ENCODE measurements at regions not wholly inside any gene's neighbourhood (a gene's known extent, or its start where the extent isn't known, plus 50 kb on each side); places are given as distances from the start of the nearest gene placed in this dataset.
A peak's percentile ranks its signal among the peaks of the same experiment; 100 is the strongest.
"Not testable (repeated sequence)": the region's sequence is repeated elsewhere in the genome, so short reads cannot be mapped to it uniquely, and the experiment has no call there.

DNA sequence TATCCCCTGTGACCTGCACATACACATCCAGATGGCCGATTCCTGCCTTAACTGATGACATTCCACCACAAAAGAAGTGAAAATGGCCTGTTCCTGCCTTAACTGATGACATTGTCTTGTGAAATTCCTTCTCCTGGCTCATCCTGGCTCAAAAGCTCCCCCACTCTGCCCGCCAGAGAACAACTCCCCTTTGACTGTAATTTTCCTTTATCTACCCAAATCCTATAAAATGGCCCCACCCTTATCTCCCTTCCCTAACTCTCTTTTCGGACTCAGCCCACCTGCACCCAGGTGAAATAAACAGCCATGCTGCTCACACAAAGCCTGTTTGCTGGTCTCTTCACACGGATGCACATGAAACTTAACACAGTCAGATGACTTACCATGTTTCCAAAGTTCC, 403.8 kb downstream of the TBC1D32 start:
- not testable (repeated sequence) for DNase-seq (ENCODE audit: low read depth in 3 of 3)

DNA sequence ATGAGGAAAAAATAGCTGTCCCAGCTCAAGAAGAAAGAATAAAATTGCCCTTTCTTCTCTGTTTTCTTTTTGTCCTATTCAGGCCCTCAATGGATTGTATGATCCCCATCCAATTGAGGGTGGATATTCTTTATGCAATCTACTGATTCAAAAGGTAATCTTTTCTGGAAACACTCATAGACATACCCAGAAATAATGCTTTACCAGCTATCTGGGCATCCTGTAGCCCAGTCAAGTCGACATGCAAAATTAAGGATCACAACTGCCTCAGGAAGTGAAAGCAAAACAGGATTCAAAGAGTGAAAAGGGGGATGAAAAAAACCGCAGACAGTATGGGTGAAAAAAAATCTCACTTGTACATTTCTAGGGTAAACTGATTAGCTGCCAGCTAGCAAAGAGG, 410.1 kb downstream of the TBC1D32 start:
- DNase-seq (ENCODE audit: low read depth in 3 of 3): no peak

DNA sequence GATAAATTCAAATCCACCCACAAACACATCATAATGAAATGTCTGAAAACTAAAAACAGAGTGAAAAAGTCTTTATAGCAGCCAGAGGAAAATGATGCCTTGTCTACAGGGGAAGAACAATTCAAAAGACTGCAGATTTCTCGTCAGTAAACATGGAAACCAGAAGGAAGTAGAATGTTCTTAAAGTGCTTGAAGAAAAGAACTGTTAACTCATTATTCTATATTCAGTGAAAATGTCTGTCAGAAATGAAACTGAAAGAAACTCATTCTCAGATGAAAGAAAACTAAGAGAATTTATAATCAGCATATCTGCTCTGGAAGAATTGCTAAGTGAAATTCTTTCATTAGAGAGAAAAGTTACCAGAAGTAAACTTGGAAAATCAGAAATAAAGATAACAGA, 416.1 kb downstream of the TBC1D32 start:
- DNase-seq (ENCODE audit: low read depth in 3 of 3): no peak

DNA sequence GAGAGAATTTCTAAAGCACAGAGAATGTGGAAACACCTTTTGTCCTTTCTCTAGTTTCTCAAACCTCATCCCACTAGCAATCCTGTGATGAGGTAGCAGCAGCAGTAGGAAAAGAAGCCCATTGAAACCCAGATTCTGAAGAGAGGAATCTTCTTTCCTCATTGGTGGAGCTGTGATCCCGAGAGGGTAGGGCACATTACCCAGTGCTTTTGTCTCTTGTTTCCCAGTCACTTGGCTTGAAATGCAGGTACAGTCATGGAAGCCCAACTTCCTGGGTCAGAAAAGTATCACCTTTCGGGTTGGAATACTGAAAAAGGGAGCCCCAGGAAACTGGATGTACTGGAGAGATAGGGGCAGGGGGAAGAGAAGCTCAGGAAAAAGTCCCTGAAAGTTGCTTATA, 417.4 kb downstream of the TBC1D32 start:
- DNase-seq (ENCODE audit: low read depth in 3 of 3): no peak

DNA sequence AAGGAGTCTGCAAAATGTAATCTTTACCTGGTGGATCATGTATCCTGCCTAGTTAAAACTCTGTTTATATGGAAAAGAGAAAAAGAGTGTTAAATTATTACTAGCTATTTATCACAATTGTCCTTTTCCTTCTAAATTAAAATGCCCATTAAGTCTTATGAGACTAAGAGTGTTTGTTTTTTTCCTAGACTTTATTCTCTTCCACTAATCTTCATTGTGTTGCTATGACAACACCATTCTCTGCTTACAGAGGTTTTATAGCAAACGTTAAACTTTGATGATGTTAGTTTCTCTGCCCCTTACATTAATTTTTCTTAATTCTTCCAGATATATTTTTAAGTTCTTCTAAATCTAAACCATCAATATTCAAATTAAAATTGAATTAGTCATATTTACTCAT, 420.8 kb downstream of the TBC1D32 start:
- no peak for DNase-seq (ENCODE audit: low read depth in 3 of 3)

DNA sequence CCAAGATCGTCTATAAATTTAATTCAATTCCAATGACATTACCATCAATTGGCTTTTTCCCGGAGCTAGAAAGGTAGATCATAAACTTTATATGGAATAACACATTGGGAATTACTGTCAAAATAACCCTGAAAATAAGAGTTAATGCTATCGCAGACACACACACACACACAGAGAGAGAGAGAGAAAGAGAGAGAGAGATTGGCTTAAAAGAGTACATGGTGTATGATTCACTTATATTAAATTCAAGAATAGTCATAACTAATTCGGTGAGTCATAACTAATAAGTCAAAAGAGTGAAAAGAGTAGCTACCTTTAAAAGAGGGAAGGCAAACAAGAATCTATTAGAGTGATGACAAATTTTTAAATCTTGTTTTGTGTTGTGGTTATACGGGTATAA, 425.5 kb downstream of the TBC1D32 start:
- DNase-seq (ENCODE audit: low read depth in 3 of 3): no peak

DNA sequence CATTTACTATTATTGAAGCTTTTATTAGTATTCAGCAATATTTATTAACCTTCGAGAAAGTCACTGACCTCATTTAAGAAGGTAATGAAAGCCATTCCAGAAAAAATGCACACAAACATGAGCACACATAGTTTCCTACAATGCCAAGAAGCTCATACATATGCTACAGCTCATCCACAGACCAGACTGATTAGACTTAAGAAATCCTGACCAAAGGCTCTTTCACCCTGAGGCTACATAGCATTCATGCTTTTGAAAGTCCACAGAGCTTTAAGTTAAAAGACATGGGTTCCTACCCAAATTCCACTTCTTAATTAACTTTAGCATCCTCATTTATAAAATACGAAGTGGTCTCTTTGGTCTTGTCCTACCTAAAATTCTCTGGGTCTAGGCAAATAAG, 430.4 kb downstream of the TBC1D32 start:
- DNase-seq (ENCODE audit: low read depth in 3 of 3): no peak

DNA sequence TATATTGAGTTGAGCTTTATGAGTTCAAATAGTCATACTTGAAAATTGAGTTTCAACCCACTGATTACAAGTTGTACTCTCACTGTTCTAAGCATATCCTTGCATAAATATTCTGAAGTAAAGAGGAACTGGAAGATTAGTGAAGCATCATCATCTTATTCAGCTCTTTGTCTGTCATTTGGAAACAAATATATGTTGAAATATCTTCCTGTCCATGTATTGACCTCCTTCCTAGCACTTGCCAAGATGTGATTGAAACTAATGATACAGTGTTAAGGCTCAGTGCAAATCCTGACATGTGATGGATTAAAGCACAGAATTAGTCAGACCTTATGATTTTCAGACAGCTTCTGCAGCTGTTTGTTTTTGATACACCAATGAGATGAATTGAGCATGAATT, 434.3 kb downstream of the TBC1D32 start:
- DNase-seq (ENCODE audit: low read depth in 3 of 3): no peak

DNA sequence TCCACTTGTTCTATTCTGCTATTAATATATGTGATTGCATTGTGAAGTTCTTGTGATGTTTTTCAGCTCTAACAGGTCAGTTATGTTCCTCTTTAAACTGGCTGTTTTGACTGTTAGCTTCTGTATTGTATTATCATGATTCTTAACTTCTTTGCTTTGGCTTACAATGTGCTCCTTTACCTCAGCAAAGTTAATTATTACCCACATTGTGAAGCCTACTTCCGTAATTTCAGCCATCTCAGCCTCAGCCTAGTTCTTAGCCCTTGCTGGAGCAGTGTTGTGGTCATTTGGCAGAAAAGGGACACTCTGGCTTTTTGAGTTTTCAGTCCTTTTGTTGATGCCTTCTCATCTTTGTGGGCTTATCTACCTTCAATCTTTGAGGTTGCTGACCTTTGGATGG, 440.2 kb downstream of the TBC1D32 start:
- DNase-seq (ENCODE audit: low read depth in 3 of 3): no peak

DNA sequence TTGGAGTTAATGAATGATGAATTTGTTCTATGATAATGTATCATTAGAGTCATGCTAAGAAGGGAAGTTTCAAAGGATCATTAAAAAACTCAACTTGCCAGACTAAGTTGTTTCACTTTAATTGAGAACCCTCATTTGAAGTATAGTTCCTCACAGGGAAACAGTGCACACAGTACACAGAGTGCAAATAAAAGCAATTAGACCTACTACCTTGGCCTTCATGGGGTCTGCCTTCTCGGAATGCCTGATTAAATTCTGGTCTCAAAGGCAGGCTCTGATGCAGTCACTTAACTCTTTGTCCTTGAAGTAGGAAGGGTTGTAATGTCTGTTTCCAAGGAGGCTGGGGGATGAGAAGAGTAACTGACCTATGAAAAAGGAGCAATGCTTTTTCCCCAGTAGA, 457.3 kb downstream of the TBC1D32 start:
- DNase-seq (ENCODE audit: low read depth in 3 of 3): no peak

DNA sequence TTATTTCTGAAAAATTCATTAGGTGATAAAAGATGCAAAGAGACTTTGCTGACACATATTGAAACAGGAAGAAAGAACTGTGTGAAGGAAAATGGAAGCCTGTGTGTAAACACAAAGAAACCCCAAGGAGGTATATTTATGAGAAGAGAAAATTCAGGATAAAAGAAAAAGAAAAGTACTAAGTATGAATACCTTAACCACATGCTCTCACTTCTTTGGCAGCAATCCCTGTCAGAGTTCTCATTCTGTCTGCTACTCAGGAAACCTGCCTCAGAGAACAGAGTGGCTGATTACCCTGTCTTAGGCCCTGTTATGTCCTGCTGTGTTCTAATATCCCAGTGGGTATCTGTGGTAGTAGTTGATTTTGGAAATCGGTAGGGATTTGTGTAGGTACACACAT, 457.9 kb downstream of the TBC1D32 start:
- DNase-seq (ENCODE audit: low read depth in 3 of 3): no peak

DNA sequence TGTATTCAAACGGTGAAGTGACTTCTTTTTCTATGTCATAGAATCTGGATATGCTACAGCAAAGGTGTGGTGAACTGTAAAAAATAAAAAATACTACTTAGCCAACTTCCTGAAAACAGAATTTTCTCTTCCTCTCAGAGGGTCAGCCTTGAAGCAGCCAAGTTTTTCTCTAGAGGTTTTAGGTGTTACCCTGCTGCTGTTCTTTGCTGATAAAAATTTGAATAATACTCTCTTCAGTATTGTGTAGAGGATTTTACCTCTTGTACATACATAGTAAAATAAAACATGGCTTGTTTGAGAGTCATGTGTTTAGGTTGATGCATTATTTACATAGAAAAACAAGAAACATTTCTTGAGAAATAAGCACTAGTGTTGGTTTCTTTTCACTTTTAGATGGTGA, 458.4 kb downstream of the TBC1D32 start:
- DNase-seq (ENCODE audit: low read depth in 3 of 3): no peak

DNA sequence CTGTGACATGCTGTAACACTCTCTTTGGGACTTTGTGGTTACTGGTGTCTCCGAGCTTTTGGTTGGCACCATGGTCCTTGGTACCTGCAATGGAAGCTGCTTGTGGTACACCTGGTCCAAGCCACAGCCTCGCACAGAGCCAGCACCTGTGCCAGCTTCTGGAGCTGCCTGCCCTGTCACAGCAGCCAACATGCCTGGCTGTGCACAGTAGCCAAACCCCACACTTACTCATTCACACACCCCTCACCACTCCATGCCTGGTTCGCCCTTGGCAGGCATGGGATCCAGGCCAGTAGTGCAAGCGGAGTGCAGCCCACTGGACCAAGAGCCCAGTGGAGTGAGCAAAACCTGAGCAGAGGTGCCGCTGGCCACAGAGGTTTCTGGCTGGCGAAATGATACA, 459.9 kb downstream of the TBC1D32 start:
- DNase-seq (ENCODE audit: low read depth in 3 of 3): no peak

DNA sequence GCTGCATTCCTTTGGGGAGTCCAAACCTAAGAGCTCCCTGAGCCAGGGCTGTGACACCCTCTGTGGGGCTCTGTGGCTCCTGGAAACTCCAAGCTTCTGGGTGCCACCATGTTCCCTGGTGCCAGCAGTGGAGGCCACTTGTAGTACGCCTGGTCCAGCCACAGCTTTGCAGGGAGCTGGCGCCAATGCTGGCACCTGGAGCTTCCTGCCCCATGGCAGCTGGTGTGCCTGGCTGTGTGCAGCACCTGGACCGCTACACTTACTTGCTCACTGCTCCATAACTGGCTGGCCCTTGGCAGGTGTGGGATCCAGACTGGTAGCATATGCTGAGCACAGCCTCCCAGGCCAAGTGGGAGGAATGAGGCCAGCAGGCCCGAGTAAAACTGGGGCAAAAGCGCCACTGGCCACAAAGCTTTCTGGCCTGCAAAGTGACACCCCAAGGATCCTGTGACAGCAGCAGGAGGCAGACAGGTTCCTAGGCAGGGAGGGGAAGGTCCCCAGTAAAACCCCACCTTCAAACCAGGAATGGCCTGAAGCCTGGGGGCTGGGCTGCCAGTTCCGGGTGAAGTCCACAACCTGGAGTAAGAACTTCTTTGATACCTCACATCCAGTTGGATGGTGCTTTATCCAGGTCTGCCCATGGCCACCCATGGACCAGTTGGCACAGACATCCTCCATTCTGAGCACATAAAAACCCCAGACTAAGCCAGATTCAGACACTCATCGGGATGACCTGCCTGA, 461.0 kb downstream of the TBC1D32 start:
- no peak for DNase-seq (ENCODE audit: low read depth in 3 of 3)

DNA sequence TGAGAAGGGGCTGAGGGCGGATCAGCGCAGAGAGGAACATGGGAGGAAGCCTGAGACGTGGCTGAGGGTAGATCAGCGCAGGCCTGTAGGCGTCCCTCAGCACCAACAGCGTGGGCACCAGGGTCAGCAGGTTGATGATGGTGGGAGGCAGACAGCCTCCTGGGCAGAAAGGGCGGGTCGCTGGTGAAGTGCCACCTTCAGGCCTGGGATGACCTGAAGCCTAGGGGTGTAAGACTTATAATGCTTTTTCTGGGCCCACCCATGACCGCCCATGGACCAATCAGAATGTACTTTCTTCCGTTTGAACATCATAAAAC, 462.1 kb downstream of the TBC1D32 start:
- DNase-seq (ENCODE audit: low read depth in 3 of 3): no peak

DNA sequence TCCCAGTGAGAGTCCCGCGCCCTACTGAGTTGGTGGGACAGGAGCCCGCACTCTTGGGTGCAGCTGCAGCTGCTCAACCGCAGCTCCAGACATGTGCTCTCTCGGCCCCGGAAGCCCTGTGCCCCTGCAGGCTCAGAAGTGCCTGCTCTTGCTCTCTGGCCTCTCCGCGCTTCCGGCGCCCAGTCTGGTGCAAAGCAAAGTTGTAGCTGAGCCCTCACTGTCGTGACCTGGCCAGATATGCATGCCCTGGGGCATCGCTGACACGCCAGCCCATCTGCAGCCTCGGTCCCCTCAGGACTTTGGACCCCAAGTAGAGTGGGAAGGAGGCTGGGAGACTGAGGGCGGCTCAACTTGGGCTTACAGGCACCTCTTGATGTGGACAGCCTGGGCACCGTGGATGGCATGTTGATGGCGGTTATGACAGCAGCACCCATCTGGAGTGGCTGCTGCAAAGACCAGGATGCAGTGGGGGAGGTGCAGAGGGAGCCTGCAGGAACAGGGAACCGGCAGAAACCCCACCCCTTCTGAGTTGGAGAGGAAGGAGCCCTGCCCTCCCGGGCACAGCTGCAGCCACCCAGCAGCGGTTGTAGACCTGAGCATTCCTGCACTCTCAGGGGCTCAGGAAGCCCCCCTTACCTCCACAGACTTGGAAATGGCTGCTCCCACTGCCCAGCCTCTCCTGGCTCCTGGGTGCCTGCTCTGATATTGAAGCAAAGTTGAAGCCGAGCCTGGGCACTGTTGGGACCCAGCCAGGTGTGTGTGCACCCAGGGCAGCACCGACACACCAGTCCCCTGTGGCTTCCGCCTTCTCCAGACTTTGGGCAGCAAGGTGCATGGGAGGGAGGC, 462.6 kb downstream of the TBC1D32 start:
- DNase-seq (ENCODE audit: low read depth in 3 of 3): no peak

DNA sequence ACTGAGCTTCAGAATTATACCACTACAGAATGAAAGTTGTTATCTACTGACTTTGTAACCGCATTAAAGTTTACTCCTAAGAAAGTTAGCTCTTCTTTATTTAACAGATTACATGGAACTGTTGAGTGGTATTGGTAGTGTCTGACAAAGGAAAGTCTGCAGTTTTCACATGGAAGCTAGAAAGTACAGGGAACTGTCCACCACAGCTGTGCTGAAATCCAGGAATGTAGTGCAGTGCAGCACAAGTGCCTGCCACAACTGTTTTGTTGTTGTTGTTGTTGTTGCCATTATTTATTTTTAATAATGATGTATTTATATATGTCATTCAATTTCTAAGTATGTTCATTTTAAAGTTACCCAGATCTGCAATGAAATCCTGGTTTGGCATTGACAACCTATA, 464.9 kb downstream of the TBC1D32 start:
- no peak for DNase-seq (ENCODE audit: low read depth in 3 of 3)

DNA sequence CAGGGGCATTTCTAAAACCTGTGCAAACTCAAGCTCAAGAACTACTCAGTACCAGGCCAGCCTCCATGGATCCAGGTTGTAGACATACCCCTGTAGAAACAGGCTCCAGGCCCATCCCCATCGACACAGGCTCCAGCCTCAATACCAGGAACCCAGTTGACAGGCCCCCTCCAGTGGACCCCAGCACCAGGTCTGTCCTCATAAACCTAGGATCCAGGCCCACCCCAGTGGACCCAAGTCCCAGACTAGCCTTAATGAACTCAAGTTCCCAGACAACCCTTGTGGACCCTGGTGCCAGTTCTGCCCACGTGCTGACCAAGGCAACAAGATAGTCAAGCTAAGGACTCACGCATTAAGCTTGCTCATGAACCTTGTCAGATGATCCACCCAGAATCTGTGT, 476.9 kb downstream of the TBC1D32 start:
- no peak for DNase-seq (ENCODE audit: low read depth in 3 of 3)

DNA sequence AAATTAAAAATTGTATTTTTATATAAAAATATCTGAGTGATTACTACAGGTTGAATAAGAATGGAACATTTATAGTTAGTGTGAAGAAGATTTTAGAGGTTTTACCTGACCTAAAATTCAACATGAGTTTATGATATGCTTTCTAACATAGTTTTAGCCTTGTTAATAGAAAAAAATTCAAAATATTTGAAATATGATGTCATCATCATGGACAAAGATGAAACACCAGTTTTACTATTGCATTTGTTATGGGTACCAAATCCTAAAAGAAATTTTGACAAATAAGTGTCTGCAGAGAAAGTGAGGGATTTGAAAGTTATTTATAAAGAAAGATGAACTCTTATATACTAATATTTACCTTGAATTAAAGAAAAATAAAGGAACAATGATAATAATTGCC, 479.7 kb downstream of the TBC1D32 start:
- no peak for DNase-seq (ENCODE audit: low read depth in 3 of 3)

DNA sequence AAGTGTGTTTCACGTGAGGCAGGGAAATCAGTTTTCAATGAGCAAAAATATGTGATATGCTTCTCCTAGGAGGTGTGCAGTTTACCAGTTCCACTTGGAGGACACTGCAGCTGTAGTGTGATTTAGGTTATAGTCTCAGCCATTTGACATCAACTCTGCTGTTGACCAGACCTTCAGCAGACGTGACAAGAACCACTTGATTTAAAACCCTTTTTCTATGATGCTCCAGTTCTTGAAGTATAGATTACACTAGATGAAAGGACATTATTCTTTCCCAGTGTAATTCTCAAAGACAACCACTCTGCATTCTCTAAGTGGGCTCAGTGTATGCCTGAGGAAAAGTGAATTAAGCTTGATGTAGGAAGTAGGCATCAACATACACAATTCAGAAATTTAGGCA, 480.8 kb downstream of the TBC1D32 start:
- no peak for DNase-seq (ENCODE audit: low read depth in 3 of 3)

DNA sequence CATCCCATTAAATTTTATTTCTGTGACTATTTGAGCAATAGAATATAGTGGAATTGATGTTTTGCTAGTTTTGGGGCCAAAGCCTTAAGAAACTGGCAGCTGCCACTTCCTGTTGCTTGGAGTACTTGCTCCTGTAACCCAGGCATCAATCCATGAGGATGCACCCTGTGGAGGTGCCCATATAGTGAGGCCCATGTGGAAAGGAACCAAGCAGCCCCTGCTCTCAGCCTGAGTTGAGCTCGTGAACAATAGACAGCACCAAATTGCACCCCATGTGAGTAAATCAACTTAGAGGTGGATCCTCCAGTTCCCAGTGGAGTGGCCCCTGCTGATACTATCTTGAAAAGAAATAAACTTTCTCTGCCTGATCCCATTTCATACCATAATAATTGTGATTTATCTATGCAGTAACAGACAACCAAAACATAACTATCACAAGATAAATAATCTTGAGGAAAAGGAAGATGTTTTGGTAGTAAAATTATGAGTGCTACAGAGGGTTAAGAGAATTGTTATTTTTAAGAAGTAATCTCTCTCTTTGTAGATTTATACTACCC, 481.9 kb downstream of the TBC1D32 start:
- no peak for DNase-seq (ENCODE audit: low read depth in 3 of 3)

DNA sequence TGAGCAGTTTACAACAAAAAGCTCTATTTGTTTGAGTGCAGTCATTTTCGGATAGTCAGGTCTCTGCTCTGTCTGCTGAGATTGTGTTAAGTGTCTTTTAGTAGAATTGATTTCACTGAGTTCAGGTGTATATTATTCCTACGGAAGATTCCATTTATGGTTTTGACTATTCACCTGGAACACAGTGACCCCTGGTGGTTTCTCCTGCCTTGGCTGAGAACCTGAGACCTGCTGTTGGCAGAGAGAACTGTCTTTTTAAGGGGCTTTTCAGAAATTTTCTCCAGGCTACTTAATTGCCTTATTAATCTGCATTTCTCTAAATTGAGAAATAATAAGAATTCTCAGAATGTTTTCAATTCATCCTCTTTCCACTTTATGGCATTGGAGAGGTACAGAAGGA, 508.0 kb downstream of the TBC1D32 start:
- DNase-seq (ENCODE audit: low read depth in 3 of 3): peak in 1 of 3 donors; percentile 0

DNA sequence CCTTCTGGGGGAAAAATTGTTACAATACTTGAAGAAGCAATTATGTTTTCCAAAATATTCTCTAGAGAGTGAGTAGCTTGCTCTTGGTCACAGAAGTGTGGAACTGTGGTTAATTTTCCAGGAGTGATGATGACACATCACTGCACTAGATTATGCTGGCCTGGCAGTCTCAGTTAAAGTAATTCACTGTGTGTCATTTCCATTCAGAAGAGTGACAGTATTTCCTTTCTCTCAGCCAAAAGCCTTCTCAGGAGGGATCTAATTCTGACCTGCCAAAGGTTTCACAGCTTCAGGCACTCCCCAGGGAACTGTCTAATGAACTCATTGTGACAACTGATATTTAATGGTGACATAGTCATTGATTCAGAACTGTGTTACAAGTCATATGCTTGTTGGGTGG, 517.5 kb downstream of the TBC1D32 start:
- no peak for DNase-seq (ENCODE audit: low read depth in 3 of 3)

Measured in stimulated activated CD4-positive, alpha-beta T cell treated with anti-CD3 and anti-CD28 coated beads, TNF-alpha, amount 100 ng/mL, for 48 hours (primary cell).